A673 (cell line): ENCODE measurements at regions not wholly inside any gene's neighbourhood (a gene's known extent, or its start where the extent isn't known, plus 50 kb on each side); places are given as distances from the start of the nearest gene placed in this dataset.

Source experiments
- BruUV-seq: library from RNA; stranded (reverse); fragments of 400-500 nt; replicated peaks from 2 replicates; lab custom pipeline; 2021; lab: Mats Ljungman, UMichigan
- CTCF ChIA-PET: fragments of 300-600 bp; sonication (Branson Sonifier 250); formaldehyde crosslinking; loops from one replicate; lab custom pipeline; 2022; ENCODE audit warnings: antibody characterized with exemption; lab: Charles Lee
- POLR2A ChIA-PET: fragments of 300-600 bp; sonication (Branson Sonifier 250); formaldehyde crosslinking; loops from one replicate; lab custom pipeline; 2022; ENCODE audit warnings: antibody characterized with exemption; ENCODE audit not compliant: low non-redundant PET; lab: Charles Lee
- DNase-seq: peaks from one replicate; pipeline ENCODE4 v3.0.0-alpha.2; 2015; ENCODE audit warnings: low spot score
- H3K27ac ChIP-seq: fragments of 200-600 bp; sonication (generic); 2 replicates; pipeline ENCODE4 v1.5.1; 2016; ENCODE audit warnings: mixed run types, low read depth, mild to moderate bottlenecking, mixed read lengths, antibody characterized with exemption, low read length; ENCODE audit not compliant: poor library complexity, severe bottlenecking
- H3K27me3 ChIP-seq: fragments of 200-600 bp; sonication (generic); replicated peaks from 2 replicates; pipeline ENCODE4 v1.6.1; 2017; ENCODE audit warnings: mixed run types, low read depth, mild to moderate bottlenecking, mixed read lengths, antibody characterized with exemption, low read length; ENCODE audit not compliant: insufficient read depth, poor library complexity
- H3K36me3 ChIP-seq: fragments of 200-600 bp; sonication (generic); 2 replicates; pipeline ENCODE4 v1.6.1; 2016; ENCODE audit warnings: mixed run types, mild to moderate bottlenecking, mixed read lengths, antibody characterized with exemption, low read length; ENCODE audit not compliant: insufficient read depth, poor library complexity, severe bottlenecking
- H3K4me1 ChIP-seq: fragments of 200-600 bp; sonication (generic); 2 replicates; pipeline ENCODE4 v1.6.1; 2017; ENCODE audit warnings: mixed run types, mild to moderate bottlenecking, mixed read lengths, antibody characterized with exemption, low read length; ENCODE audit not compliant: insufficient read depth, poor library complexity, severe bottlenecking
- H3K4me3 ChIP-seq: fragments of 200-600 bp; sonication (generic); 2 replicates; pipeline ENCODE4 v1.5.1; 2016; ENCODE audit warnings: low read depth, mixed run types, mild to moderate bottlenecking, mixed read lengths, low read length; ENCODE audit not compliant: poor library complexity, severe bottlenecking
- H3K9me3 ChIP-seq: fragments of 200-600 bp; sonication (generic); 2 replicates; pipeline ENCODE4 v1.6.1; 2016; ENCODE audit warnings: mixed run types, low read depth, mild to moderate bottlenecking, mixed read lengths, antibody characterized with exemption, low read length; ENCODE audit not compliant: poor library complexity, severe bottlenecking
- CTCF ChIP-seq: fragments of 300-800, 200-600 bp; sonication (generic); conservative IDR thresholded peaks from 2 replicates; pipeline ENCODE4 v1.5.1; 2017; ENCODE audit warnings: low read depth, mild to moderate bottlenecking, antibody characterized with exemption, low read length, moderate library complexity, mixed read lengths
- EZH2 ChIP-seq: fragments of 200-600 bp; sonication (generic); IDR thresholded peaks from 2 replicates; pipeline ENCODE4 v1.6.1; 2017; ENCODE audit warnings: borderline replicate concordance, low read depth, mild to moderate bottlenecking, mixed read lengths, antibody characterized with exemption, low read length; ENCODE audit not compliant: poor library complexity, severe bottlenecking
- intact Hi-C: fragments of 100-400 bp; cut with micrococcal nuclease; formaldehyde crosslinking; loops from one replicate; pipeline ENCODE4 v1.10.0; 2022; ENCODE audit not compliant: unreplicated experiment

- POLR2A ChIA-PET = no interaction called here
- no peaks in the 10 kb centered on the region for H3K27me3 ChIP-seq
- DNase-seq = no peak
- intact Hi-C loops = loop anchor here (5.0 to 10.0 kb wide), 2 partner anchors 134 to 512 kb away; no protein-coding TSS in a partner anchor
- no peak overlapping the region for H3K4me3 ChIP-seq
- H3K27ac ChIP-seq = no peak overlapping the region
- H3K36me3 ChIP-seq = no peaks in the 10 kb centered on the region
- BruUV-seq = no TSS peak
- H3K4me1 ChIP-seq = peaks cover 16% of the 10 kb centered on the region
- TF ChIP-seq CTCF = no peak
- TF ChIP-seq EZH2 = no peak
- CTCF ChIA-PET = no interaction called here
- no peaks in the 10 kb centered on the region for H3K9me3 ChIP-seq
Measured at GRCh38 chr2:122326471-122326870, 571.0 kb downstream of the TSN start.

GRCh38 chr2:122328816-122329215 lies 573.4 kb downstream of the TSN start:
- Histone ChIP-seq H3K27ac (no peak overlapping the region), H3K27me3 (no peaks in the 10 kb centered on the region), H3K4me1 (peaks cover 16% of the 10 kb centered on the region), H3K4me3 (no peak overlapping the region), H3K9me3 (no peaks in the 10 kb centered on the region), H3K36me3 (no peaks in the 10 kb centered on the region)
- no TSS peak for BruUV-seq
- ChIA-PET POLR2A (no interaction called here), CTCF (no interaction called here)
- no peak for TF ChIP-seq EZH2
- TF ChIP-seq CTCF = no peak
- peak; percentile 28 for DNase-seq
- intact Hi-C loops = loop anchor here (5.0 to 10.0 kb wide), 2 partner anchors 137 to 514 kb away; no protein-coding TSS in a partner anchor

GRCh38 chr2:122329278-122329677 lies 573.8 kb downstream of the TSN start:
- H3K27ac ChIP-seq = no peak overlapping the region
- ChIA-PET POLR2A (no interaction called here), CTCF (no interaction called here)
- DNase-seq = peak; percentile 59
- no peaks in the 10 kb centered on the region for H3K9me3 ChIP-seq
- TF ChIP-seq CTCF (no peak), EZH2 (no peak)
- no peaks in the 10 kb centered on the region for H3K36me3 ChIP-seq
- no TSS peak for BruUV-seq
- intact Hi-C loops = loop anchor here (5.0 to 10.0 kb wide), 2 partner anchors 137 to 514 kb away; no protein-coding TSS in a partner anchor
- no peaks in the 10 kb centered on the region for H3K27me3 ChIP-seq
- H3K4me1 ChIP-seq = peaks cover 16% of the 10 kb centered on the region
- H3K4me3 ChIP-seq = no peak overlapping the region
